Caki2 (cell line): ENCODE measurements at regions not wholly inside any gene's neighbourhood (a gene's known extent, or its start where the extent isn't known, plus 50 kb on each side); places are given as distances from the start of the nearest gene placed in this dataset.
"Not testable (repeated sequence)": the region's sequence is repeated elsewhere in the genome, so short reads cannot be mapped to it uniquely, and the experiment has no call there.

Experiments used
- DNase-seq: peaks from one replicate; pipeline ENCODE4 v3.0.0-alpha.2; 2015; ENCODE audit warnings: low read depth
- in situ Hi-C: cut with HindIII; loops from 2 replicates; pipeline ENCODE4 v1.10.0; 2016; ENCODE audit warnings: low sequenced_read_pairs, low pct_unique_long_range_greater_than_20kb, mixed read lengths

- DNase-seq, result no peak
- in situ Hi-C loops, result no loop called here
These were observed 118.3 kb downstream of the EXOC5 start for GRCh38 chr14:57150449-57150848.

- in situ Hi-C loops, result no loop called here
- DNase-seq, result no peak
These were observed 129.5 kb downstream of the EXOC5 start for GRCh38 chr14:57139173-57139572.

DNA sequence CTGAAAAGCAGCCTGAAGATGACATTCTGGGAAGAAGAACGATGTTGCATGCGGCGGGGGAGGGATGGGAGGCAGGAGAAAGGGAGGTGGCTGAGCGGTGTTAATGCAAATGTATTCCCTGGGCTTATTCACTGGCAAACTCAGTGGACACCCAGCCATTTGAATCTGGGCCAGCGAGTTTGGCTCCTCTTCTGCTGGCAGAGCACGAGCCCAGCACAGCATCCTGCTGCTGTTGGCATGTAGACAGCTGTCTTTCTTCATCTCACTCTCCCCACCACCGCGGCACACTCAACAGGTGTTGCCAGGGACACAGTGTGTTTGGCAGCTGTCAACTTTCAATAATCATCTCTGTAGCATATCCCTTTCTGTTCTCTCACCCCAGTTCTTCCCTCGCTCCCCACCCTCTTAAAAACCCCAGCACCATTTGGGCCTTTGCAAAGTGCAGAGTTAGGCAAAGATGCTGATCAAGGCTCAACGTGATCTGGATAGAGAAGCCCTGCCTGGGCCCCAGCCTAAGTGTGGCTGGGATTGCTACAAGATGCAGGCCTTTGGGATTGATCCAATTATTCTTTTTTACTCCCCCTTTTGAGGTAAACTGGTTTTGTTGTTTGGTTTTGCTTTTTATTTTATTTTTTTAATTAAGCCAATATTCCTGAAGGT lies 131.9 kb downstream of the EXOC5 start:
- in situ Hi-C loops, result no loop called here

DNA sequence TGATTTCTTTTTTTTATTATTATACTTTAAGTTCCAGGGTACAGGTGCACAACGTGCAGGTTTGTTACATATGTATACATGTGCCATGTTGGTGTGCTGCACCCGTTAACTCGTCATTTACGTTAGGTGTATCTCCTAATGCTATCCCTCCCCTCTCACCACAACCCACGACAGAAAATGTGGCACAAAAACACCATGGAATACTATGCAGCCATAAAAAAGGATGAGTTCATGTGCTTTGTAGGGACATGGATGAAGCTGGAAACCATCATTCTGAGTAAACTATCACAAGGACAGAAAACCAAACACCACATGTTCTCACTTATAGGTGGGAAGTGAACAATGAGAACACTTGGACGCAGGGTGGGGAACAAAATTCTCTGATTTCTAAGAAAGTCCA lies 140.9 kb downstream of the EXOC5 start:
- in situ Hi-C loops, DNase-seq: not testable (repeated sequence)

More for the DNA sequence above, 131.9 kb downstream of the EXOC5 start:
- DNase-seq, result no peak

DNA sequence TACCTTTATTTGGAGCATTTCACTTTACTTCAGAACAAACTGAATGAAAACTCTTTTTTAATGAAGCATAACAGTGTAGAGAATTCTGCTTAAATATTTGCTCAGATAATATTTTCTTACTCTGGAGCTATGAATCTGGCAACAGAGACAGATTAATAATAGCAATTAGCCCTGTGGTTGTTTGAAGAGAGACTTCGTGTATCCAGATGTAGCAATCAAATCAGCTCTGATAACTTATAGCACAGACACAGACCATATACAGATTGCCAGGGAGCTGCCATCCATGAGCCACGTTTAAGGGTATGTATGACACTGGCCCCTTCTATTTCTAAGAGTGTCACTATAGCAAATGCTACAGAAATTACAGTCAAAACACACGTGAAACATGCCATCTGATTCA lies 146.6 kb downstream of the EXOC5 start:
- in situ Hi-C loops, result no loop called here
- DNase-seq, result no peak

- in situ Hi-C loops, DNase-seq: not testable (repeated sequence)
These were observed 156.5 kb downstream of the EXOC5 start for GRCh38 chr14:57112072-57112807.

DNA sequence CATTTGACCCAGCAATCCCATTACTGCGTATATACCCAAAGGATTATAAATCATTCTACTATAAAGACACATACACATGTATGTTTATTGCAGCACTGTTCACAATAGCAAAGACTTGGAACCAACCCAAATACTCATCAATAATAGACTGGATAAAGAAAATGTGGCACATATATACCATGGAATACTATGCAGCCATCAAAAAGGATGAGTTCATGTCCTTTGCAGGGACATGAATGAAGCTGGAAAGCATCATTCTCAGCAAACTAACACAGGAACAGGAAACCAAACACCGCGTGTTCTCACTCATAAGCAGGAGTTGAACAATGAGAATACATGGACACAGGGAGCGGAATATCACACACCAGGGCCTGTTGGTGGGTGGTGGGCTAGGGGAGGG lies 158.3 kb downstream of the EXOC5 start:
- DNase-seq, in situ Hi-C loops: not testable (repeated sequence)

GRCh38 chr14:57091030-57091608 lies 177.6 kb downstream of the EXOC5 start:
- in situ Hi-C loops, result no loop called here
- DNase-seq, result no peak

DNA sequence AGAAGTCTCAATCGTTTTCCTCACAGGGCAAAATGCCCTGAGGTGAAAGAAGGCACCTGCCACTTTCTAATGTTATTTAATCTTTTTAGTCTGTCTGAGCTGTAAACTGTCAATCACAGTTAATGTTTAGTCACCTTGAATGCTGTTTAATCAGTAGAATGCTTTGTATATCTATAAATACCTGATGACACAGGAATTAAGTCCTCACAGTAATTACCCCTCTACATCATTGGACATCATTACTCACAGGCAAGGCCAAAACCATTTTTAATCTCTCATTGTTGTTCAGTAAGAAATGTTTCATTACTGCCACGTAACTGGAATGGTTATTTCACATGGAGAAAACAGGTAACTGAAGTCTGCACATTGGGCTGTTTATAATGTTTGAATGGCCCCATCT lies 178.8 kb downstream of the EXOC5 start:
- DNase-seq, result no peak
- in situ Hi-C loops, result no loop called here

- in situ Hi-C loops, result no loop called here
- DNase-seq, result no peak
These were observed 180.9 kb downstream of the EXOC5 start for GRCh38 chr14:57087841-57088240.

GRCh38 chr14:57086271-57087162 lies 182.2 kb downstream of the EXOC5 start:
- in situ Hi-C loops, result no loop called here
- no peak for DNase-seq

DNA sequence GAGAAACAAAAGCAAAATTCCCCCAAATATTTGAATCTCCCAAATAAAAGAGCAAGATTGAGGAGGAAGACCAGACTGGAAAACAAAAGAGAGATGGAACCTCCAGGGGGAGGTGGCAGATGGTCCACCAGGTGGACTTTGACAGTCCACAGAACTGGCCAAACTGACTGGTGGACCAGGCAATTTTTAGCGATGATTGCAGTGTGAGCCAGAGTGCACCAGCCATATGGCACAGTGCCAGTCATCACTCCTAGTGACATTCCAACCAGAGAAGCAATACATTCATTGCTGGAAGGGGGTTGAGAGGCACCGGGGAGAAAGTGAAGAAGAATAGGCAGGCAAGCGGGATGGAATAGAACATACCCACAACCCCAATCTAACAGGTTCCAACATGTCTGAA lies 182.9 kb downstream of the EXOC5 start:
- DNase-seq, result no peak
- in situ Hi-C loops, result no loop called here

DNA sequence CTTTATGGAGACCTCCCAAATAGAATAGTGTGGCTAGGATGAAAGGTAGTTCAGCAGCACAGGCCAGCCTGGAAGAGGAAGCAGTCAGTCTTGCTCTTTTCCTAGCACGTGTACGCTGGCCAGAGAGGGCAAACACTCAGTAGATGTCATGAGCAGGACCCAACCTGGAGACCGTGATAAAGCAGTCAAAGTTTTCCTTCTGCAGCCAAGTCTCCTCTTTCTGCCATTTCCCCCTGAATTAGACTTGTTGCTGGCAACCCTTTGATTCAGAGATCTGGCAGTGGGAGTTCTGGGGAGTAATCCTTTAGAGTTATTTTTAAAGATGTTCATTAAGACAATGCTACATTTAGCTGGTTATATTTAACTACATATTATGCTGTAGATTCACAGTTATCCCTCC lies 183.7 kb downstream of the EXOC5 start:
- DNase-seq, result no peak
- in situ Hi-C loops, result no loop called here

- DNase-seq, result no peak
- in situ Hi-C loops, result no loop called here
These were observed 188.0 kb downstream of the EXOC5 start for GRCh38 chr14:57080691-57081090.

DNA sequence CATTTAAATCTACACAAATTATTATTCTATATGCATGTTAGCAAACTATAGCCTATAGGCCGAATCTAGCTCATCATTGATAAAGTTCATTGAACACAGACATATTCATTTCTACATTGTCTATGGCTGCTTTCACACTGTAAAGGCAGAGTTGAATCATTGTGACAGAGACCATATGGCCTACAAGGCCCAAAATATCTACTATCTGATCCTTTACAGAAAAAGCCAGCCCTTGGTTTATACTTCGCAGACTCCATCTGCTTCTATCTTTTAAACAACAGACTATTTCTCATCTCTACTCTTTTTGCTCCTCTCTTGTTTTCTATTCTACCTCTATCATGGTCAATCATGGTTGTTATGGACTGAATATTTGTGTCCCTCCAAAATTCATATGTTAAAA lies 190.7 kb downstream of the EXOC5 start:
- in situ Hi-C loops, result no loop called here

DNA sequence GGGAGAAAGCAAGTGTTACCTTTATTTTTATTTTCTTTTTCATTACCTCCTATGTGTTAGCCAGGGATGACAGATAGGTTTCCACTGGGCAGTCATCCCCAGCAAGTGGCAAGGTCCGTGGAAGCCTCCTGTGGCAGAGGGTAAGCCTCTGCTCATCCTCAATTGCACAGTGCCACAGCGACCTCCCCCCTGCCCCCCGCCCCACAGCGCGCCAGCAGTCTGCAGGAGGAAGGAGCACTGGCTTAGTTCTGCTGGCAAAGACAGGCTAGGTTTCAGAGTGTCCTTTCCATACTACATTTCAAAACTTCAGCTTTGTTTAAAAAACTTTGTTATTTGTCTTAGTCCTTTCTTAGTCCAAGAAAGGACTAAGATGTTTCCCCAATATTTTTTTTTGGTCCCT lies 194.7 kb downstream of the EXOC5 start:
- in situ Hi-C loops, result no loop called here
- DNase-seq, result no peak

More for the DNA sequence above, 190.7 kb downstream of the EXOC5 start:
- no peak for DNase-seq

GRCh38 chr14:57071639-57072038 lies 197.1 kb downstream of the EXOC5 start:
- in situ Hi-C loops, result no loop called here
- DNase-seq, result no peak

DNA sequence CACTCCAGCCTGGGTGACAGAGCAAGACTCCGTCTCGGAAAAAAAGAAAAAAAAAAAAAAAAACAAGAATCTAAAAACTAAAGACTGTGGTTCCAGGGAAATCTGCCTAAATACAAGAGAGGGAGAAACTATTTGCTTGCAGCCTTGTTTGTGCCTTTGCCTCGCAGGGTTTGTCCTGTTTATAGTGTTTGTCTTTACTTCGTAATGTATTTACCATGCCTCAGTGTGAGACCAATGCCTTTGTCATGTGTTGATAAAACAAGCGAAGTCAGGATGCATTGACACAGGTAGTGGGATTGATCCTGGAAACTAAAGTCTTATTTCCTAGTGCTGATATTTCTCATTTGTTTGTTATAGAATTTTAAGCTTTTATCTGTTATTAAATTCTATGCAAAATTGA lies 199.0 kb downstream of the EXOC5 start:
- in situ Hi-C loops, result no loop called here

DNA sequence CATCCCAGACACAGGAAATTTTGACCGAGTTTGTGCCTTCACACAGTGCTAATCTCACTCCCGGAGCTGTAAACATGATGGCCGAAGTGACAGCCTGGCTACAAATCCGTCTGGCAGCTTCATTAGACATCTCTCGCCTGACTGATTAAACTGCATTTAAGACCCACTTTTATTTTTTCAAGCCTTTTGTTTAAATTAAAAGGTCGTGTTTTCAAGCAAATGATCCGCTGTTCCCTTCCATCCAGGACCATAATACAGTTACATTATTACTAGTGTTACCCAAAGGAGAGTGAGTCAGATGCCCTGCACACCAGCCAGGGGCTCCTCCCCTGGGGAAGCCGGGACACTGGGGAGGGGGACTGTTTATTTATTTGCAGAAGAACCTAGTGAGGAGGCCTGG lies 200.2 kb downstream of the EXOC5 start:
- no peak for DNase-seq
- in situ Hi-C loops, result no loop called here

More for the DNA sequence above, 199.0 kb downstream of the EXOC5 start:
- no peak for DNase-seq
